ENCODE measurements at regions not wholly inside any gene's neighbourhood (a gene's known extent, or its start where the extent isn't known, plus 50 kb on each side); places are given as distances from the start of the nearest gene placed in this dataset.

DNA sequence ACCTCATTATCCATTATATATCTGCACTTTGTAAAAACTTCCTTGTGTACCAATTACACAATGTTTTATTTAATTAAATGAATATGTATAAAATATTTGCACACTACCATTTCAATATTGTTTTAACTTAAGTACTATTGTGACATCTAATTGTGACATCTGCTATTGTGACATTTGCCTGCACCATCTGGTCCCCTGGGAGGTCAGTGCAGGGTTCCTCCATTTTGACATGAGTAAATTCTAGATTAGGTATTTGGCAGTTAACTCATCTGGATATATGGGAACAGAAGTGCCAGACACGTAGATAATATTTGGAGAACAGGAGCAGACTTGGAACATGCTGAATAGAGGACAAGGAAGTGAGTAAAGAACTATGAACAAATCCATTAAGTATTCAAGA lies 332.1 kb downstream of the VGLL3 start:
- TF ChIP-seq, protein P1, sequence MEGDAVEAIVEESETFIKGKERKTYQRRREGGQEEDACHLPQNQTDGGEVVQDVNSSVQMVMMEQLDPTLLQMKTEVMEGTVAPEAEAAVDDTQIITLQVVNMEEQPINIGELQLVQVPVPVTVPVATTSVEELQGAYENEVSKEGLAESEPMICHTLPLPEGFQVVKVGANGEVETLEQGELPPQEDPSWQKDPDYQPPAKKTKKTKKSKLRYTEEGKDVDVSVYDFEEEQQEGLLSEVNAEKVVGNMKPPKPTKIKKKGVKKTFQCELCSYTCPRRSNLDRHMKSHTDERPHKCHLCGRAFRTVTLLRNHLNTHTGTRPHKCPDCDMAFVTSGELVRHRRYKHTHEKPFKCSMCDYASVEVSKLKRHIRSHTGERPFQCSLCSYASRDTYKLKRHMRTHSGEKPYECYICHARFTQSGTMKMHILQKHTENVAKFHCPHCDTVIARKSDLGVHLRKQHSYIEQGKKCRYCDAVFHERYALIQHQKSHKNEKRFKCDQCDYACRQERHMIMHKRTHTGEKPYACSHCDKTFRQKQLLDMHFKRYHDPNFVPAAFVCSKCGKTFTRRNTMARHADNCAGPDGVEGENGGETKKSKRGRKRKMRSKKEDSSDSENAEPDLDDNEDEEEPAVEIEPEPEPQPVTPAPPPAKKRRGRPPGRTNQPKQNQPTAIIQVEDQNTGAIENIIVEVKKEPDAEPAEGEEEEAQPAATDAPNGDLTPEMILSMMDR (IDR thresholded peaks at IDR 0.05) = no peak
- TF ChIP-seq POLR2A (IDR thresholded peaks at IDR 0.05) = no peak

Measured in uterus (tissue), 2 donors.